GM12872 (cell line): ENCODE measurements at regions not wholly inside any gene's neighbourhood (a gene's known extent, or its start where the extent isn't known, plus 50 kb on each side); places are given as distances from the start of the nearest gene placed in this dataset.

Source experiments
- TF ChIP-seq, protein P1 (sequence below): IDR thresholded peaks from 3 replicates; pipeline ENCODE4 v1.5.1; 2011; ENCODE audit warnings: low read depth, mild to moderate bottlenecking, low read length, moderate library complexity; ENCODE audit not compliant: insufficient read depth

- TF ChIP-seq, protein P1, sequence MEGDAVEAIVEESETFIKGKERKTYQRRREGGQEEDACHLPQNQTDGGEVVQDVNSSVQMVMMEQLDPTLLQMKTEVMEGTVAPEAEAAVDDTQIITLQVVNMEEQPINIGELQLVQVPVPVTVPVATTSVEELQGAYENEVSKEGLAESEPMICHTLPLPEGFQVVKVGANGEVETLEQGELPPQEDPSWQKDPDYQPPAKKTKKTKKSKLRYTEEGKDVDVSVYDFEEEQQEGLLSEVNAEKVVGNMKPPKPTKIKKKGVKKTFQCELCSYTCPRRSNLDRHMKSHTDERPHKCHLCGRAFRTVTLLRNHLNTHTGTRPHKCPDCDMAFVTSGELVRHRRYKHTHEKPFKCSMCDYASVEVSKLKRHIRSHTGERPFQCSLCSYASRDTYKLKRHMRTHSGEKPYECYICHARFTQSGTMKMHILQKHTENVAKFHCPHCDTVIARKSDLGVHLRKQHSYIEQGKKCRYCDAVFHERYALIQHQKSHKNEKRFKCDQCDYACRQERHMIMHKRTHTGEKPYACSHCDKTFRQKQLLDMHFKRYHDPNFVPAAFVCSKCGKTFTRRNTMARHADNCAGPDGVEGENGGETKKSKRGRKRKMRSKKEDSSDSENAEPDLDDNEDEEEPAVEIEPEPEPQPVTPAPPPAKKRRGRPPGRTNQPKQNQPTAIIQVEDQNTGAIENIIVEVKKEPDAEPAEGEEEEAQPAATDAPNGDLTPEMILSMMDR = no peak
These were observed 311.8 kb upstream of the SMIM31 start for GRCh38 chr4:164442180-164442579.

- TF ChIP-seq, protein P1 = no peak
These were observed 307.4 kb upstream of the SMIM31 start for GRCh38 chr4:164446516-164446915.

DNA sequence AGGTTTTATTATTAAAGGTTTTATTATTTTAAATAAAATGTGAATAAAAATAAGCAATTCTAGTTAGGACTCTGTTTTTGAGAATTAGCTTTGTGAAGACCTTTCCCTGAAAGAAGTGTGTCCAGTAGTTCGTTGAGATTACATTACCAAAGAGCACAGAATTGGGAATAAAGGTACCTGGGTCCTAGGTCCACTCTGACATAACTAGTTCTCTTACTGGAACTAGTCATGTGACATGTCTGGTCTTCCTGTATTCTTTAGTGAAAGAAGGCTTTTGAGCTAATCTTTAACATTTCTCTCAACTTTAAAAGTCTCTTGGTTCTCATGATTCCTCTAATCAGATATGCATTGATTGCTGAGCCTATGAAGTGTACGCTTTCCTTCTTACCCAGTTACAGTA is 292.0 kb upstream of the SMIM31 start:
- TF ChIP-seq, protein P1 = no peak

GRCh38 chr4:164462471-164462870 is 291.5 kb upstream of the SMIM31 start:
- TF ChIP-seq, protein P1 = no peak

DNA sequence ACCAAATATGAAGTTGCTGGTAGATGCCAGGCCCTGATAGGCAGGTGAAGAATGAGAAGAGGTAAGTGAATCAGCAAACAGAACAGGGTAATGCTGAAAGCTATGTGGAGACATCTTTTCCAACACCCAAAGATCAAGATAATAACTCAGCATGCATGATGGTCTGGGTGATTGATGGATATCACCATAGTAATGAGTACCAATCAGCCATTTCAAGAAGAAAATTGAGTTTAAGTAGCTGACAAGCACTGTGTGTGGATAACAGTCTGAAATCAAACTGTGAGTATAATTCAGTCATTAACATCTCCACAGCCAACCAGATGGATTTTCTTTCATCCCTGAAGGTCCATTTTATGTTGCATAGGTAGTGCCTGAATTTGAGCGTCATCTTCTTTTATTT is 289.6 kb upstream of the SMIM31 start:
- TF ChIP-seq, protein P1 = no peak

DNA sequence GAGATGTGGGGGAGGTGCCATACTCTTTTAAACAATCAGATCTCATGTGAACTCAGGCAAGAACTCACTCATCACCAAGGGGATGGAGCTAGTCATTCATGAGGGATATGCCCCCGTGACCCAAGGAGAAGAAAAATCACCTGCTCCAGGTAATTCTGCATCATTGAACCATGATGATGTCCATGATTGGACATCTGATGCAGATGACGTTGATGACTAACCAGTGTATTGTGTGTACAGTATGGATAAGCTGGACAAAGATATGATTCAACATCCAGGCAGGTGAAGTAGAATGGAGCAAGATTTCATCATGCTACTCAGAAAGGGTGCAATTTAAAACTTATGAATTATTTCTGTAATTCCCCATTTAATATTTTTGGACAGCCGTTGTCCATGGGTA is 286.4 kb upstream of the SMIM31 start:
- TF ChIP-seq, protein P1 = no peak

DNA sequence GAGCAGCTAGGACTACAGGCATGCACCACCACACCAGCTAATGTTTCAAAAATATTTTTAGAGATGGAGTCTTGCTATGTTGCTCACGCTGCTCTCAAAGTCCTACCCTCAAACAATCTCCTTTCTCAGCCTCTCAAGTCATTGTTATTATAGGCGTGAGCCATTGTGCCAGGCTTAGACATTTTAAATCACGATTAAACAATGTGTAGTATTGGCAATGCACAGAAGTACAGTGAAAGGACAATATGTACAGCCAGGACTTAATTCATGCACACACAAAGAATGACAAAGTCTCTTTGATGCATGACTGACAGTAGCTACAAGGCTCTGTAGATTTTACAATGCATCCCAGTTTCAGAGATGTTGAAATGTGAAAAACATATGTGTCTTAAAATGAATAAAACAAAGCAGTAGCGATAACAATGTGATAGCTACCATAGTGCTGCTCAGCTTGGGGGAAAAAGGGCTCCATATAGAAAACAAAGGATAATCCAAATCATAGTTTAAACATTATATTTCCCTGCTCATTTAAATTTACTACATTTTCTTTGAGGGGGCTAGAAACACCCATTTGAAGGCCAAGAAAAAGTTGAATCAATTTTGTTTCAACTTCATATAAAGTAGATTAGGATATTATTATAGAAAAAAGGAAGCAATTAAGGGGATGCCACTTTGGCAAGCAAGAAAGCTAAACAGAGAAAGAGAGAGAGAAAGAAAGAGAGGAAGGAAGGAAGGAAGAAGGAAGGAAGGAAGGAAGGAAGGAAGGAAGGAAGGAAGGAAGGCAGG is 272.4 kb upstream of the SMIM31 start:
- TF ChIP-seq, protein P1 = no peak

DNA sequence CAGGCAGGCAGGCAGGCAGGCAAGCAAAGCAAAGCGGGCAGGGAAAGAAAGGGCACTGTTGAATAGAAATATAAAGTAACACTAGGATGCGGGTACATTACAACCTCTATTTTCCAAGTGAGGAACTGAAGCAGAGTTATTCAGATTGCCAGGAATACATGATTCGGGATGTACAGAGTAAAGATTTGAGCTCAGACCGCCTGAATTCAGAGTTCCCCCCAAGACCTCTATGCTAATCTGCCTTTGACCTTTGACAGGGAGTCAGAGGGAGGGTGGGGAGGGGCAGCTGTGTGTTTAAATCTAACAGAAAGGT is 271.9 kb upstream of the SMIM31 start:
- TF ChIP-seq, protein P1 = no peak
